Kidney (tissue), 13 donors: ENCODE measurements at regions not wholly inside any gene's neighbourhood (a gene's known extent, or its start where the extent isn't known, plus 50 kb on each side); places are given as distances from the start of the nearest gene placed in this dataset.
A peak's percentile ranks its signal among the peaks of the same experiment; 100 is the strongest.

Source experiments
- DNase-seq, 5 donors: peaks; one replicate each; pipeline ENCODE4 v3.0.0-alpha.2; 2013 to 2020
- FAIRE-seq: peaks from 2 replicates; lab custom pipeline; 2012; peaks lifted over from hg19 to GRCh38; lab: Jason Lieb, UNC
- H3K27ac ChIP-seq, 2 donors: one replicate each; pipeline ENCODE4 v1.7.0; 2013; ENCODE audit warnings: low read depth in 2 of 2, low read length in 2 of 2, inconsistent platforms in 1 of 2
- H3K27me3 ChIP-seq: one replicate; pipeline ENCODE4 v1.7.1; 2013; ENCODE audit warnings: low read length, inconsistent platforms; ENCODE audit not compliant: control insufficient read depth, insufficient read depth
- H3K36me3 ChIP-seq, 3 donors: one replicate each; pipeline versions ENCODE4 v1.7.0 to v1.7.1; 2013; ENCODE audit warnings: low read length in 3 of 3, control low read depth in 1 of 3, inconsistent platforms in 1 of 3; ENCODE audit not compliant: insufficient read depth in 3 of 3, control insufficient read depth in 2 of 3
- H3K4me1 ChIP-seq, 3 donors: one replicate each; pipeline versions ENCODE4 v1.7.0 to v1.7.1; 2013; ENCODE audit warnings: low read length in 3 of 3, inconsistent platforms in 1 of 3, low read depth in 1 of 3; ENCODE audit not compliant: control insufficient read depth in 2 of 3, insufficient read depth in 2 of 3
- H3K4me3 ChIP-seq, 3 donors: one replicate each; pipeline versions ENCODE4 v1.7.0 to v1.8.1; 2013; ENCODE audit warnings: low read length in 3 of 3, control low read depth in 1 of 3, inconsistent platforms in 1 of 3
- H3K9ac ChIP-seq, 3 donors: one replicate each; pipeline versions ENCODE4 v1.7.0 to v1.7.1; 2013; ENCODE audit warnings: low read length in 3 of 3, control low read depth in 1 of 3, inconsistent platforms in 1 of 3
- H3K9me3 ChIP-seq, 3 donors: one replicate each; pipeline versions ENCODE4 v1.7.0 to v1.7.1; 2013; ENCODE audit warnings: low read length in 3 of 3, control low read depth in 1 of 3, inconsistent platforms in 1 of 3; ENCODE audit not compliant: control insufficient read depth in 2 of 3, insufficient read depth in 1 of 3
- CTCF ChIP-seq: IDR thresholded peaks from 3 replicates; pipeline ENCODE4 v1.5.1; 2012; ENCODE audit warnings: mild to moderate bottlenecking, moderate library complexity, borderline replicate concordance; ENCODE audit not compliant: insufficient read depth; ENCODE audit errors: extremely low read depth
- intact Hi-C: fragments of 100-400 bp; cut with DNase I; formaldehyde crosslinking; loops from one replicate; pipeline ENCODE4 v1.11.1; 2022
- donor health status: control.
- donor health status: control.
- donor health status: control.
- donor health status: control.
- donor health status: control.
- donor health status: DM: yes; HTN: yes; CAD: no.
- donor health status: Normal renal cell carcinoma (clear cell type).

- Histone ChIP-seq H3K9ac (no peak overlapping the region), H3K4me3 (no peak overlapping the region), H3K36me3 (no peaks in the 10 kb centered on the region), H3K4me1 (no peaks in the 10 kb centered on the region), H3K9me3 (no peaks in the 10 kb centered on the region), H3K27me3 (no peaks in the 10 kb centered on the region), H3K27ac (no peak overlapping the region)
- TF ChIP-seq CTCF: no peak
- intact Hi-C loops: no loop called here
- FAIRE-seq: no peak
- DNase-seq: no peak
Measured at GRCh38 chr15:95944661-95945255, 385.7 kb upstream of the NR2F2 start.

GRCh38 chr15:95946241-95946640, 384.3 kb upstream of the NR2F2 start:
- H3K27me3 ChIP-seq: no peaks in the 10 kb centered on the region
- H3K4me3 ChIP-seq: no peak overlapping the region
- no peak overlapping the region for H3K27ac ChIP-seq
- H3K4me1 ChIP-seq: no peaks in the 10 kb centered on the region
- no peak for TF ChIP-seq CTCF
- FAIRE-seq: no peak
- intact Hi-C loops: no loop called here
- no peak for DNase-seq
- no peaks in the 10 kb centered on the region for H3K36me3 ChIP-seq
- no peaks in the 10 kb centered on the region for H3K9me3 ChIP-seq
- H3K9ac ChIP-seq: no peak overlapping the region

GRCh38 chr15:95946926-95947325, 383.6 kb upstream of the NR2F2 start:
- H3K9ac ChIP-seq: no peak overlapping the region
- no peak overlapping the region for H3K27ac ChIP-seq
- no peaks in the 10 kb centered on the region for H3K27me3 ChIP-seq
- DNase-seq (no peak), FAIRE-seq (no peak)
- intact Hi-C loops: no loop called here
- H3K36me3 ChIP-seq: no peaks in the 10 kb centered on the region
- H3K4me3 ChIP-seq: no peak overlapping the region
- H3K4me1 ChIP-seq: no peaks in the 10 kb centered on the region
- H3K9me3 ChIP-seq: no peaks in the 10 kb centered on the region
- TF ChIP-seq CTCF: no peak

- intact Hi-C loops: no loop called here
- no peak for TF ChIP-seq CTCF
- Histone ChIP-seq H3K9me3 (no peaks in the 10 kb centered on the region), H3K36me3 (no peaks in the 10 kb centered on the region), H3K27me3 (no peaks in the 10 kb centered on the region), H3K9ac (no peak overlapping the region), H3K27ac (no peak overlapping the region), H3K4me1 (no peaks in the 10 kb centered on the region), H3K4me3 (no peak overlapping the region)
- no peak for FAIRE-seq
- peak in 3 of 5 donors; percentile 47 to 70 (median 65) for DNase-seq
Measured at GRCh38 chr15:95948411-95948810, 382.1 kb upstream of the NR2F2 start.
